HG02981 (cell line): ENCODE measurements at regions not wholly inside any gene's neighbourhood (a gene's known extent, or its start where the extent isn't known, plus 50 kb on each side); places are given as distances from the start of the nearest gene placed in this dataset.

Source experiments
- ATAC-seq: cut with Tn5 transposase; IDR thresholded peaks from one replicate; pipeline ENCODE4 v1.9.1; 2021; ENCODE audit warnings: mild to moderate bottlenecking, moderate library complexity; ENCODE audit not compliant: unreplicated experiment

- no peak for ATAC-seq
These were observed 64.7 kb upstream of the DUSP5 start for GRCh38 chr10:110432814-110433565.

GRCh38 chr10:110433740-110434139, 64.0 kb upstream of the DUSP5 start:
- ATAC-seq, result no peak

- no peak for ATAC-seq
These were observed 63.1 kb upstream of the DUSP5 start for GRCh38 chr10:110434489-110435096.

GRCh38 chr10:110436554-110437350, 61.0 kb upstream of the DUSP5 start:
- no peak for ATAC-seq

- no peak for ATAC-seq
These were observed 60.4 kb upstream of the DUSP5 start for GRCh38 chr10:110437351-110437605.

GRCh38 chr10:110437761-110438341, 59.9 kb upstream of the DUSP5 start:
- no peak for ATAC-seq

- no peak for ATAC-seq
These were observed 55.0 kb upstream of the DUSP5 start for GRCh38 chr10:110442746-110443145.

GRCh38 chr10:110443239-110444003, 54.3 kb upstream of the DUSP5 start:
- no peak for ATAC-seq

GRCh38 chr10:110444004-110444337, 53.7 kb upstream of the DUSP5 start:
- no peak for ATAC-seq

- ATAC-seq, result no peak
These were observed 51.8 kb upstream of the DUSP5 start for GRCh38 chr10:110445871-110446270.

- ATAC-seq, result no peak
These were observed 51.4 kb upstream of the DUSP5 start for GRCh38 chr10:110446277-110446676.

GRCh38 chr10:110446954-110447608, 50.6 kb upstream of the DUSP5 start:
- ATAC-seq, result no peak

GRCh38 chr10:110447886-110448285, 49.8 kb upstream of the DUSP5 start:
- no peak for ATAC-seq
